ENCODE measurements at regions not wholly inside any gene's neighbourhood (a gene's known extent, or its start where the extent isn't known, plus 50 kb on each side); places are given as distances from the start of the nearest gene placed in this dataset.

DNA sequence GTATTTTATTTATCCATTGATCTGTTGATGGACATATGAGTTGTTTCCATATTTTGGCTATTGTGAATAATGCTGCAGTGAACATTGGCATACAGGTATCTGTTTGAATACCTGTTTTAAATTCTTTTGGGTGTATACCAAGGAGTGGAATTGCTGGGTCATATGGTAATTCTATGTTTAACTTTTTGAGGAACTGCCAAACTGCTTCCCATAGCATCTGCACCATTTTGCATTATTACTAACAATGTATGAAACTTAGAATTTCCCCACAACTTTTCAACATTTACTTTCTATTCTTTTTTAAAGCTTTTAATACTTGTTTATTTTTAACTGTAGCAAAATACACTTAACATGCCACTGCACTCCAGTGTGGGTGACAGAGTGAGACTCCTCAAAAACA is 57.0 kb upstream of the MSN start:
- H2BK120ac ChIP-seq (ENCODE audit: low read depth, low read length), result no peak overlapping the region
- H3K4ac ChIP-seq (ENCODE audit: low read depth, low read length), result no peak overlapping the region
- H3K9me3 ChIP-seq (ENCODE audit: control insufficient read depth, insufficient read depth, low read length), result no peaks in the 10 kb centered on the region
- H3K36me3 ChIP-seq (ENCODE audit: control insufficient read depth, insufficient read depth, low read length), result no peaks in the 10 kb centered on the region
- no peak overlapping the region for H2AFZ ChIP-seq (replicated peaks; ENCODE audit: low read length, poor library complexity)
- H3K4me2 ChIP-seq (ENCODE audit: low read depth, low read length), result no peak overlapping the region
- ChIA-PET CTCF (no interaction called here), POLR2A (ENCODE audit: unreplicated experiment) (no interaction called here)
- H3K56ac ChIP-seq (ENCODE audit: extremely low read depth, insufficient read depth, low read length), result no peak overlapping the region
- no peak overlapping the region for H3K14ac ChIP-seq (replicated peaks; ENCODE audit: low read depth, low read length)
- H3K4me1 ChIP-seq (ENCODE audit: control insufficient read depth, insufficient read depth, low read length), result no peaks in the 10 kb centered on the region; the same call in 1 of the 2 replicates
- dilution Hi-C loops (cut with HindIII; ENCODE audit: low sequenced_read_pairs, unreplicated experiment) (no loop called here), in situ Hi-C loops (cut with MboI; ENCODE audit: low sequenced_read_pairs) (no loop called here), intact Hi-C loops (cut with micrococcal nuclease) (no loop called here)
- H4K91ac ChIP-seq (ENCODE audit: insufficient read depth, low read depth, low read length), result no peak overlapping the region
- H4K8ac ChIP-seq (ENCODE audit: low read depth in 2 of 2, low read length in 2 of 2), result no peak overlapping the region
- H4K20me1 ChIP-seq (ENCODE audit: insufficient read depth, low read length), result no peaks in the 10 kb centered on the region
- no peak overlapping the region for H3K23ac ChIP-seq (ENCODE audit: low read depth, low read length)
- no peak overlapping the region for H2BK5ac ChIP-seq (ENCODE audit: low read depth, low read length, poor library complexity, severe bottlenecking)
- H2BK20ac ChIP-seq (ENCODE audit: low read depth, low read length), result no peak overlapping the region
- no peak overlapping the region for H3K18ac ChIP-seq (ENCODE audit: low read depth, low read length)
- H2AK5ac ChIP-seq (ENCODE audit: low read depth, low read length), result no peak overlapping the region
- DNase-seq (no peak), ATAC-seq (ENCODE audit: low read depth) (no peak)
- 0 out of 4 replicates have a peak, but pooled peaks cover 0 to 3% of the 10 kb centered on the region in 2 experiments for H3K79me1 ChIP-seq (ENCODE audit: low read depth in 1 of 2, low read length in 2 of 2)
- H3K27me3 ChIP-seq (ENCODE audit: control insufficient read depth, insufficient read depth, low read length), result no peaks in the 10 kb centered on the region
- H2BK15ac ChIP-seq (ENCODE audit: low read depth, low read length), result no peak overlapping the region
- H3K27ac ChIP-seq (ENCODE audit: insufficient read depth, low read length), result no peak overlapping the region
- TF ChIP-seq, protein P1, sequence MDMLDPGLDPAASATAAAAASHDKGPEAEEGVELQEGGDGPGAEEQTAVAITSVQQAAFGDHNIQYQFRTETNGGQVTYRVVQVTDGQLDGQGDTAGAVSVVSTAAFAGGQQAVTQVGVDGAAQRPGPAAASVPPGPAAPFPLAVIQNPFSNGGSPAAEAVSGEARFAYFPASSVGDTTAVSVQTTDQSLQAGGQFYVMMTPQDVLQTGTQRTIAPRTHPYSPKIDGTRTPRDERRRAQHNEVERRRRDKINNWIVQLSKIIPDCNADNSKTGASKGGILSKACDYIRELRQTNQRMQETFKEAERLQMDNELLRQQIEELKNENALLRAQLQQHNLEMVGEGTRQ (IDR thresholded peaks at IDR 0.05; ENCODE audit: low read depth, low read length), result no peak
- TF ChIP-seq SMC3 (IDR thresholded peaks at IDR 0.05; ENCODE audit: low read depth, low read length), result no peak
- no peak for TF ChIP-seq RCOR1 (IDR thresholded peaks at IDR 0.05; ENCODE audit: insufficient replicate concordance, low read length)
- no peak for TF ChIP-seq CTCF (conservative IDR thresholded peaks at IDR 0.05; ENCODE audit: low read depth, low read length)
- no peak for TF ChIP-seq MAFK (IDR thresholded peaks at IDR 0.05; ENCODE audit: low read depth, low read length)
- TF ChIP-seq BHLHE40 (IDR thresholded peaks at IDR 0.05; ENCODE audit: low read depth, low read length), result no peak
- TF ChIP-seq CEBPB (IDR thresholded peaks at IDR 0.05; ENCODE audit: low read depth, low read length), result no peak
- no peak for TF ChIP-seq MXI1 (IDR thresholded peaks at IDR 0.05; ENCODE audit: borderline replicate concordance, low read depth, low read length)
- TF ChIP-seq, protein P2, sequence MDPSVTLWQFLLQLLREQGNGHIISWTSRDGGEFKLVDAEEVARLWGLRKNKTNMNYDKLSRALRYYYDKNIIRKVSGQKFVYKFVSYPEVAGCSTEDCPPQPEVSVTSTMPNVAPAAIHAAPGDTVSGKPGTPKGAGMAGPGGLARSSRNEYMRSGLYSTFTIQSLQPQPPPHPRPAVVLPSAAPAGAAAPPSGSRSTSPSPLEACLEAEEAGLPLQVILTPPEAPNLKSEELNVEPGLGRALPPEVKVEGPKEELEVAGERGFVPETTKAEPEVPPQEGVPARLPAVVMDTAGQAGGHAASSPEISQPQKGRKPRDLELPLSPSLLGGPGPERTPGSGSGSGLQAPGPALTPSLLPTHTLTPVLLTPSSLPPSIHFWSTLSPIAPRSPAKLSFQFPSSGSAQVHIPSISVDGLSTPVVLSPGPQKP (IDR thresholded peaks at IDR 0.05; ENCODE audit: borderline replicate concordance, low read depth, low read length), result no peak
- no TSS peak for BruUV-seq (replicated peaks)
- H3K4me3 ChIP-seq (ENCODE audit: insufficient read depth, low read depth, low read length), result no peak overlapping the region
- peaks cover 6% of the 10 kb centered on the region; the same call in 1 of the 2 replicates for H3K9me1 ChIP-seq (ENCODE audit: insufficient read depth, low read length)
- H3K9ac ChIP-seq (ENCODE audit: low read depth, low read length), result no peak overlapping the region
- H4K5ac ChIP-seq (ENCODE audit: low read depth, low read length), result no peak overlapping the region
- H2AK9ac ChIP-seq (replicated peaks; ENCODE audit: low read depth, low read length, poor library complexity), result no peak overlapping the region
